C4-2B (cell line): ENCODE measurements at regions not wholly inside any gene's neighbourhood (a gene's known extent, or its start where the extent isn't known, plus 50 kb on each side); places are given as distances from the start of the nearest gene placed in this dataset.
"Not testable (repeated sequence)": the region's sequence is repeated elsewhere in the genome, so short reads cannot be mapped to it uniquely, and the experiment has no call there.

Source experiments
- H3K27ac ChIP-seq: fragments of 450-650 bp; 2 replicates; pipeline ENCODE4 v1.5.1; 2017
- CTCF ChIP-seq: fragments of 450-650 bp; conservative IDR thresholded peaks from 2 replicates; pipeline ENCODE4 v1.5.1; 2017; ENCODE audit warnings: mild to moderate bottlenecking
- ZFX ChIP-seq: fragments of 450-650 bp; IDR thresholded peaks from 2 replicates; pipeline ENCODE4 v1.6.1; 2017

GRCh38 chr5:25415970-25416369 is 771.2 kb upstream of the CDH10 start:
- no peak overlapping the region for H3K27ac ChIP-seq
- TF ChIP-seq ZFX (no peak), CTCF (no peak)

GRCh38 chr5:25414742-25415141 is 770.0 kb upstream of the CDH10 start:
- H3K27ac ChIP-seq = no peak overlapping the region
- TF ChIP-seq ZFX = no peak
- no peak for TF ChIP-seq CTCF

GRCh38 chr5:25412116-25412661 is 767.4 kb upstream of the CDH10 start:
- no peak for TF ChIP-seq ZFX
- no peak for TF ChIP-seq CTCF
- no peak overlapping the region for H3K27ac ChIP-seq

GRCh38 chr5:25407365-25407764 is 762.6 kb upstream of the CDH10 start:
- not testable (repeated sequence) for H3K27ac ChIP-seq

- H3K27ac ChIP-seq = no peak overlapping the region
- no peak for TF ChIP-seq ZFX
- TF ChIP-seq CTCF = no peak
Observed at GRCh38 chr5:25405850-25406249, 761.1 kb upstream of the CDH10 start.

GRCh38 chr5:25399878-25400480 is 755.2 kb upstream of the CDH10 start:
- no peak overlapping the region for H3K27ac ChIP-seq
- TF ChIP-seq CTCF = no peak
- no peak for TF ChIP-seq ZFX

- no peak overlapping the region for H3K27ac ChIP-seq
- TF ChIP-seq ZFX (no peak), CTCF (no peak)
Observed at GRCh38 chr5:25393957-25394356, 749.2 kb upstream of the CDH10 start.

- TF ChIP-seq ZFX (no peak), CTCF (no peak)
Observed at GRCh38 chr5:25393256-25393655, 748.5 kb upstream of the CDH10 start.

More at GRCh38 chr5:25393256-25393655, 748.5 kb upstream of the CDH10 start:
- no peak overlapping the region for H3K27ac ChIP-seq
